ENCODE measurements at regions not wholly inside any gene's neighbourhood (a gene's known extent, or its start where the extent isn't known, plus 50 kb on each side); places are given as distances from the start of the nearest gene placed in this dataset.

GRCh38 chr1:222421380-222421779 lies 126.5 kb downstream of the HHIPL2 start:
- TF ChIP-seq CTCF (conservative IDR thresholded peaks at IDR 0.05): no peak
- TF ChIP-seq EZH2 (IDR thresholded peaks at IDR 0.05; ENCODE audit: low read depth): no peak

Data from PC-9 (cell line).